Loucy (cell line): ENCODE measurements at regions not wholly inside any gene's neighbourhood (a gene's known extent, or its start where the extent isn't known, plus 50 kb on each side); places are given as distances from the start of the nearest gene placed in this dataset.

Source experiments
- CTCF ChIP-seq: fragments of 200-600 bp; sonication (generic); conservative IDR thresholded peaks from 2 replicates; pipeline ENCODE4 v1.5.1; 2014; ENCODE audit warnings: mild to moderate bottlenecking, antibody characterized with exemption, low read length
- EZH2phosphoT487 ChIP-seq: fragments of 200-600 bp; IDR thresholded peaks from 2 replicates; pipeline ENCODE4 v1.6.1; 2018; ENCODE audit warnings: antibody characterized with exemption, mild to moderate bottlenecking, moderate library complexity, borderline replicate concordance

GRCh38 chr12:74656251-74656650, 118.6 kb downstream of the ATXN7L3B start:
- TF ChIP-seq CTCF = no peak
- no peak for TF ChIP-seq EZH2phosphoT487
